ENCODE measurements at regions not wholly inside any gene's neighbourhood (a gene's known extent, or its start where the extent isn't known, plus 50 kb on each side); places are given as distances from the start of the nearest gene placed in this dataset.

GRCh38 chr7:18395868-18396267 lies 99.7 kb upstream of the HDAC9 start:
- dilution Hi-C loops (cut with MboI; ENCODE audit: extremely low pct_ligation_motif_present, low sequenced_read_pairs) = no loop called here
- H3K4me1 ChIP-seq (ENCODE audit: control insufficient read depth, extremely low read depth, insufficient read depth, low read length) = no peaks in the 10 kb centered on the region

More at GRCh38 chr7:18395868-18396267, 99.7 kb upstream of the HDAC9 start:
- no peak overlapping the region for H3K9ac ChIP-seq (replicated peaks; ENCODE audit: extremely low read depth, insufficient read depth, low read length)
- DNase-seq (ENCODE audit: low read depth, low spot score) (no peak), FAIRE-seq (no peak)
- intact Hi-C loops (cut with micrococcal nuclease) = no loop called here
- TF ChIP-seq EZH2 (IDR thresholded peaks at IDR 0.05; ENCODE audit: borderline replicate concordance, low read depth, low read length, severe bottlenecking) (no peak), POLR2AphosphoS5 (IDR thresholded peaks at IDR 0.05; ENCODE audit: insufficient read depth, low read depth, low read length) (no peak), FOS (IDR thresholded peaks at IDR 0.05; ENCODE audit: borderline replicate concordance, insufficient read depth, low read length) (no peak), JUN (IDR thresholded peaks at IDR 0.05; ENCODE audit: borderline replicate concordance, insufficient read depth, insufficient read length, low read depth) (no peak), MYC (IDR thresholded peaks at IDR 0.05; ENCODE audit: low read depth, low read length) (no peak), GATA2 (IDR thresholded peaks at IDR 0.05; ENCODE audit: insufficient read depth, insufficient read length, low read depth, low read length) (no peak), POLR2A (IDR thresholded peaks at IDR 0.05; ENCODE audit: low read depth, low read length) (no peak), CTCF (IDR thresholded peaks at IDR 0.05; ENCODE audit: extremely low read depth in 1 of 2, insufficient read depth in 1 of 2, low read depth in 1 of 2, low read length in 2 of 2) (no peak)
- TF ChIP-seq, protein P1, sequence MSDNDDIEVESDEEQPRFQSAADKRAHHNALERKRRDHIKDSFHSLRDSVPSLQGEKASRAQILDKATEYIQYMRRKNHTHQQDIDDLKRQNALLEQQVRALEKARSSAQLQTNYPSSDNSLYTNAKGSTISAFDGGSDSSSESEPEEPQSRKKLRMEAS (IDR thresholded peaks at IDR 0.05; ENCODE audit: insufficient read depth, insufficient read length) = no peak
- no peaks in the 10 kb centered on the region for H3K36me3 ChIP-seq (ENCODE audit: control insufficient read depth in 2 of 2, extremely low read depth in 1 of 2, insufficient read depth in 2 of 2, low read length in 2 of 2)
- no peaks in the 10 kb centered on the region for H3K9me1 ChIP-seq (replicated peaks; ENCODE audit: control insufficient read depth, extremely low read depth, insufficient read depth, low read length)
- no peaks in the 10 kb centered on the region for H3K79me2 ChIP-seq (ENCODE audit: control insufficient read depth, insufficient read depth, low read length)
- no peak overlapping the region for H3K4me2 ChIP-seq (ENCODE audit: insufficient read depth, low read length)
- H3K27me3 ChIP-seq (ENCODE audit: control insufficient read depth in 2 of 2, insufficient read depth in 2 of 2, low read length in 2 of 2) = no peaks in the 10 kb centered on the region
- no peaks in the 10 kb centered on the region for H3K9me3 ChIP-seq (replicated peaks; ENCODE audit: control insufficient read depth, insufficient read depth, low read length)
- no peak overlapping the region for H3K4me3 ChIP-seq (replicated peaks in 1 of 3; ENCODE audit: insufficient read depth in 1 of 3, low read depth in 1 of 3, low read length in 3 of 3)
- H3K27ac ChIP-seq (ENCODE audit: insufficient read depth, low read depth, low read length) = no peak overlapping the region
- ChIA-PET POLR2A (no interaction called here), CTCF (no interaction called here)
- BruUV-seq (replicated peaks) = no TSS peak
- H2AFZ ChIP-seq (ENCODE audit: low read depth, low read length) = no peak overlapping the region
- no peaks in the 10 kb centered on the region for H4K20me1 ChIP-seq (replicated peaks; ENCODE audit: control insufficient read depth, extremely low read depth, insufficient read depth, low read length)

Measured in endothelial cell of umbilical vein (primary cell).